GM10248 (cell line): ENCODE measurements at regions not wholly inside any gene's neighbourhood (a gene's known extent, or its start where the extent isn't known, plus 50 kb on each side); places are given as distances from the start of the nearest gene placed in this dataset.

Experiments used
- CTCF ChIA-PET: fragments of 300-600 bp; sonication (Branson Sonifier 250); formaldehyde crosslinking; extraction: SDS; loops from one replicate; lab custom pipeline; 2021; ENCODE audit warnings: antibody characterized with exemption; lab: Yijun Ruan, JAX
- POLR2A ChIA-PET: fragments of 350-650 bp; sonication (Branson Sonifier 250); formaldehyde crosslinking; extraction: SDS; loops from one replicate; lab custom pipeline; 2020; ENCODE audit warnings: antibody characterized with exemption; lab: Yijun Ruan, JAX
- DNase-seq: peaks from one replicate; pipeline ENCODE4 v3.0.0; 2012; ENCODE audit errors: extremely low spot score
- CTCF ChIP-seq: IDR thresholded peaks from 2 replicates; pipeline ENCODE4 v1.5.1; 2012; ENCODE audit warnings: mild to moderate bottlenecking, low read depth; ENCODE audit errors: extremely low read depth, missing control alignments, control extremely low read depth

GRCh38 chr2:76279142-76279541 lies 568.4 kb upstream of the GCFC2 start:
- DNase-seq: no peak
- POLR2A ChIA-PET: no interaction called here
- no peak for TF ChIP-seq CTCF
- CTCF ChIA-PET: interaction anchor here (1.1 kb wide), 1 partner anchor 18 kb away, joined by 4 read pairs; no protein-coding TSS in a partner anchor

- no peak for DNase-seq
- CTCF ChIA-PET: no interaction called here
- no peak for TF ChIP-seq CTCF
- POLR2A ChIA-PET: no interaction called here
Observed at GRCh38 chr2:76275788-76276187, 565.1 kb upstream of the GCFC2 start.

GRCh38 chr2:76274676-76275075 lies 564.0 kb upstream of the GCFC2 start:
- no peak for TF ChIP-seq CTCF
- DNase-seq: no peak
- ChIA-PET POLR2A (no interaction called here), CTCF (no interaction called here)

- ChIA-PET POLR2A (no interaction called here), CTCF (no interaction called here)
- DNase-seq: no peak
- no peak for TF ChIP-seq CTCF
Observed at GRCh38 chr2:76274160-76274559, 563.4 kb upstream of the GCFC2 start.

GRCh38 chr2:76270096-76270710 lies 559.5 kb upstream of the GCFC2 start:
- ChIA-PET CTCF (interaction anchor here (2.8 kb wide), 1 partner anchor 9 kb away, joined by 11 read pairs; no protein-coding TSS in a partner anchor), POLR2A (no interaction called here)
- DNase-seq: no peak
- no peak for TF ChIP-seq CTCF

GRCh38 chr2:76268902-76269620 lies 558.3 kb upstream of the GCFC2 start:
- CTCF ChIA-PET: interaction anchor here (1.6 kb wide), 1 partner anchor 110 kb away, joined by 4 read pairs; no protein-coding TSS in a partner anchor
- POLR2A ChIA-PET: no interaction called here
- DNase-seq: no peak
- no peak for TF ChIP-seq CTCF
